ENCODE measurements at regions not wholly inside any gene's neighbourhood (a gene's known extent, or its start where the extent isn't known, plus 50 kb on each side); places are given as distances from the start of the nearest gene placed in this dataset.
A peak's percentile ranks its signal among the peaks of the same experiment; 100 is the strongest.
"Not testable (repeated sequence)": the region's sequence is repeated elsewhere in the genome, so short reads cannot be mapped to it uniquely, and the experiment has no call there.

DNA sequence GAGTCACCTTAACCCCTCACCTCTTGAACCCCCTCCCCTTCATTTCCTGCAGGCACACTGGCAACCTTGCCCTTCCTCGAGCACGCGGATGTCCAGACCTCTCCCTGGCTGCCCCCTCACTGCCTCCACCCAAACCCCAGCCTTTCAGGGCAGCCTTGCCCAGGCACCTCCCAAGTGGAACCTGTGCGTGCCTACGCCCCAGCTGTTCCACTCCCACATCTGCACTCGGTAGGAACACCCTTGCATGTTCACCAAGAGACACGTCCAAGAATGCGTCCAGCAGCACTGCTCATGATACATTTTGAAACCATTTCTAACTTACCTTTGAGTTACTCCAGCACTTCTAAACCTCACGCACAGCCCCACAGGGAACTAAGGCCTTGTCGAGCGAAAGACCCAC lies 93.8 kb upstream of the YWHAQ start:
- Mint-ChIP-seq H3K27ac (no peak overlapping the region), H3K9me3 (ENCODE audit: low read depth) (no peaks in the 10 kb centered on the region), H3K27me3 (no peaks in the 10 kb centered on the region), H3K4me3 (no peak overlapping the region), H3K36me3 (ENCODE audit: low read depth) (no peaks in the 10 kb centered on the region), H3K4me1 (no peaks in the 10 kb centered on the region)
- DNase-seq (no peak), ATAC-seq (no peak)
- ChIA-PET CTCF (no interaction called here), POLR2A (no interaction called here)
- intact Hi-C loops (cut with DNase I, micrococcal nuclease), result no loop called here

DNA sequence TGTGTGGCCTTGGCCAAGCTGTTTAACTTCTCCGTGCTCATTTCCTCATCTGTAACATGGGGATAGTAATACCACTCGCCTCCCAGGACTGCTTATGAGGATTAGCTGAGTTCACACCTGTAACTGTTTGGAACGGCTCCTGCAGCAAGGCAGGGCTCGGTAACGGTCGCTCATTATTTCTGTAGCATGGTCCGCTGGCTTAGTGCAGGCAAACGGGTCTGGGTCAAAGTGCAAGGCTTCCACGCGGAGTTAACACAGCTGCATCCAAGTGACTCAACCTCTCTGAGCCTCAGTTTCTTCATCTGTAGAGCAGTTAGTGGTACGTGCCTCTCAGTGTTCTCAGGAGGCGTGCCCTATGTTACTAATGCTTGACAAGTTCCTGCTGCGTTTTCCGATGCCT lies 94.3 kb upstream of the YWHAQ start:
- intact Hi-C loops (cut with DNase I, micrococcal nuclease), result no loop called here
- no peak overlapping the region for H3K27ac Mint-ChIP-seq
- DNase-seq (no peak), ATAC-seq (no peak)
- H3K36me3 Mint-ChIP-seq (ENCODE audit: low read depth), result no peaks in the 10 kb centered on the region
- H3K4me1 Mint-ChIP-seq, result no peaks in the 10 kb centered on the region
- no peak overlapping the region for H3K4me3 Mint-ChIP-seq
- no peaks in the 10 kb centered on the region for H3K27me3 Mint-ChIP-seq
- H3K9me3 Mint-ChIP-seq (ENCODE audit: low read depth), result no peaks in the 10 kb centered on the region
- ChIA-PET POLR2A (no interaction called here), CTCF (interaction anchor here (0.7 kb wide), 1 partner anchor 22 kb away, joined by 4 read pairs; no protein-coding TSS in a partner anchor)

DNA sequence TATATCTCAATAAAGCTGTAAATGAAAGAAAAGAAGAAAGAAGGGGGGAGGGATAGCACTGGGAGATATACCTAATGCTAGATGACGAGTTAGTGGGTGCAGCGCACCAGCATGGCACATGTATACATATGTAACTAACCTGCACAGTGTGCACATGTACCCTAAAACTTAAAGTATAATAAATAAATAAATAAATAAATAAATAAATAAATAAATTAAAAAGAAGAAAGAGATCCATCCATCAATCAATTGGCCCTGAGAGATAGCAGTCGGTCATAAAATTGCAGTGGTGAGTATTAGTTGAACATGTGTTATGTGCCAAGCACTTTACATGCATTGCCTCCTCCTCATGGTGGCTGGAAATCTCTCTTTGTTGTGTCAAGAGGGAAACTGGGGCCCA lies 95.2 kb upstream of the YWHAQ start:
- ATAC-seq; H3K4me1 Mint-ChIP-seq; H3K4me3 Mint-ChIP-seq; POLR2A ChIA-PET; H3K36me3 Mint-ChIP-seq (ENCODE audit: low read depth); H3K9me3 Mint-ChIP-seq (ENCODE audit: low read depth); H3K27me3 Mint-ChIP-seq; intact Hi-C loops (cut with DNase I, micrococcal nuclease); H3K27ac Mint-ChIP-seq; DNase-seq: not testable (repeated sequence)
- CTCF ChIA-PET, result interaction anchor here (0.7 kb wide), 1 partner anchor 23 kb away, joined by 4 read pairs; no protein-coding TSS in a partner anchor

DNA sequence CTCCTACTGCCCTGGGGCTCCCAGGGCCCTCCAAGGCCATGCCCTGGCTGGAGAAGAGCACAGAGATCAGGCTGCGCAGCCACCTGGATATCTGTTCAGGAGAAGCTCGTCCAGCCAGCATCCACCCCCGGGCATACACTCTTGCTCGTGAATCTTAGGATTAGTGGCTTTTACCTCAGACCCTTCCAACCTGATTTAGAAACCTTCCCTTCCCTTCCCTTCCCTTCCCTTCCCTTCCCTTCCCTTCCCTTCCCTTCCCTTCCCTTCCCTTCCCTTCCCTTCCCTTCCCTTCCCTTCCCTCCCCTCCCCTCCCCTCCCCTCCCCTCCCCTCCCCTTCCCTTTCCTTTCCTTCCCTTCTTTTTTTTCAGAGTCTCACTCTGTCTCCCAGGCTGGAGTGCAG lies 99.7 kb upstream of the YWHAQ start:
- H3K36me3 Mint-ChIP-seq (ENCODE audit: low read depth); ATAC-seq; H3K27ac Mint-ChIP-seq; intact Hi-C loops (cut with DNase I, micrococcal nuclease); H3K4me3 Mint-ChIP-seq; H3K27me3 Mint-ChIP-seq; DNase-seq; H3K4me1 Mint-ChIP-seq: not testable (repeated sequence)
- CTCF ChIA-PET, result interaction anchor here (0.7 kb wide), 1 partner anchor 19 kb away, joined by 3 read pairs; no protein-coding TSS in a partner anchor
- peaks cover 11% of the 10 kb centered on the region for H3K9me3 Mint-ChIP-seq (ENCODE audit: low read depth)
- POLR2A ChIA-PET, result interaction anchor here (0.6 kb wide), 1 partner anchor 18 kb away, joined by 5 read pairs; no protein-coding TSS in a partner anchor

DNA sequence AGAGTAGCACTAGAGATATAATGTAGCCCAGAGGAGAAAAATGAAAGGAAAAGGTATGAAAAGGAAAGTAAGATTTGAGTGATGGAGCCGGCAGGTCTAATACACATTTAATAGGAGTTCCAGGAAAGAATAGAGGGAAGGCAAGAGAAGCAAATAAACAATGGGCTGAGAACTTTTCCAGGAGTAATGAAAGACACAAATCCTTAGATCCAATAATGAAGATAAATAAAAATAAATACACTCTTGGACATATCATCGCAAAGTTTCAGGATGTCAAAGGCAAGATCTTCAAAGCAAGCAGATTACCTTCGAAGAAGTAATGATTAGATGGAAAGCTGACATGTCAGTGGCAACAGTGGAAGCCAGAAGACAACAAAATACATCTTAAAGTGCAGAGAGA lies 102.0 kb upstream of the YWHAQ start:
- H3K27ac Mint-ChIP-seq, result no peak overlapping the region
- ChIA-PET CTCF (no interaction called here), POLR2A (no interaction called here)
- H3K4me3 Mint-ChIP-seq, result no peak overlapping the region
- no peaks in the 10 kb centered on the region for H3K27me3 Mint-ChIP-seq
- intact Hi-C loops (cut with DNase I, micrococcal nuclease), result no loop called here
- H3K36me3 Mint-ChIP-seq (ENCODE audit: low read depth), result no peaks in the 10 kb centered on the region
- H3K4me1 Mint-ChIP-seq, result peaks cover 26% of the 10 kb centered on the region
- DNase-seq (no peak), ATAC-seq (no peak)
- H3K9me3 Mint-ChIP-seq (ENCODE audit: low read depth), result peaks cover 11% of the 10 kb centered on the region

DNA sequence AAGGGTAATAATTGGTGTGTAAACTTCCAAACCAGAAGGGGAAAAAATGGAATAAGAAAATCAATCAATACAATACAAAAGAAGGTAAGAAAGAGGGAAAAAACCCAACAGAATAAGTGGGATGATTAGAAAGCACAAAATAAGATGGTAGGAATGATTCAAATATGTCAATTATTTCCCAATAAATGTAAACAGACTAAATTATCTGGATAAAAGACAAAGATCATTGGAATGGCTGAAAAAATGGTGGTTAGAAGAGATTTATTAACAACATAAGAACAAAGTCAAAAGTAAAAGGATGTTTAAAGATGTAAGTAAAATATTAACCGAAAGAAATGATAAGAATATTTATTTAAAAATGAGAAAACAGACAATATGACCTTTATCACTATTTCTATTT lies 103.5 kb upstream of the YWHAQ start:
- CTCF ChIA-PET, result interaction anchor here (0.6 kb wide), 1 partner anchor 529 kb away, joined by 4 read pairs; no protein-coding TSS in a partner anchor
- Mint-ChIP-seq H3K27ac (no peak overlapping the region), H3K4me3 (no peak overlapping the region), H3K36me3 (ENCODE audit: low read depth) (no peaks in the 10 kb centered on the region), H3K4me1 (peaks cover 41% of the 10 kb centered on the region), H3K27me3 (no peaks in the 10 kb centered on the region), H3K9me3 (ENCODE audit: low read depth) (peaks cover 11% of the 10 kb centered on the region)
- DNase-seq (no peak), ATAC-seq (no peak)
- POLR2A ChIA-PET, result no interaction called here
- intact Hi-C loops (cut with DNase I, micrococcal nuclease), result no loop called here

DNA sequence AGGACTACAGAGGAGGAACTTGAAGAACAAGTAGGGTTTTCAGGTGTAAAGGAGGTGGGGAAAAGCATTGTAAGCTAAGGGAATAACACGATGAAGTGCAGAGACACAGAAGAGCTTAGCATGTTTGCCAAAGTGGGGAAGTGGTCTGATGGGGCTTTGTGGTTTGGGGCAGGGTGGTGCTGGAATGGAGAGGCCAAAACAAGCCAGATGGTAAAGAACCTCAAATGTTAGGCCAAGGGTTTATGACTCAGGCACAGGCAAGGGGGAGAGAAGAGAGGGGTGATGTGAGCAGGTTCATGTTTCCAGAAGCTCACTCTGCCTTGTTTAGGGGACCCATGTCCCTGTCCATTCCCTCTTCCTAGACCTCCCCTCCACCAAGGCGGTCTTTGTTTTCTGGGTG lies 104.5 kb upstream of the YWHAQ start:
- Mint-ChIP-seq H3K27me3 (no peaks in the 10 kb centered on the region), H3K4me3 (no peak overlapping the region), H3K36me3 (ENCODE audit: low read depth) (no peaks in the 10 kb centered on the region), H3K4me1 (peaks cover 48% of the 10 kb centered on the region), H3K27ac (peak overlapping the region; percentile 4), H3K9me3 (ENCODE audit: low read depth) (peaks cover 11% of the 10 kb centered on the region)
- POLR2A ChIA-PET, result interaction anchor here (0.7 kb wide), 1 partner anchor 8 kb away, joined by 3 read pairs; no protein-coding TSS in a partner anchor
- CTCF ChIA-PET, result interaction anchor here (1.0 kb wide), 1 partner anchor 19 kb away, joined by 3 read pairs; no protein-coding TSS in a partner anchor
- intact Hi-C loops (cut with DNase I, micrococcal nuclease), result no loop called here
- ATAC-seq, result no peak
- DNase-seq, result no peak

DNA sequence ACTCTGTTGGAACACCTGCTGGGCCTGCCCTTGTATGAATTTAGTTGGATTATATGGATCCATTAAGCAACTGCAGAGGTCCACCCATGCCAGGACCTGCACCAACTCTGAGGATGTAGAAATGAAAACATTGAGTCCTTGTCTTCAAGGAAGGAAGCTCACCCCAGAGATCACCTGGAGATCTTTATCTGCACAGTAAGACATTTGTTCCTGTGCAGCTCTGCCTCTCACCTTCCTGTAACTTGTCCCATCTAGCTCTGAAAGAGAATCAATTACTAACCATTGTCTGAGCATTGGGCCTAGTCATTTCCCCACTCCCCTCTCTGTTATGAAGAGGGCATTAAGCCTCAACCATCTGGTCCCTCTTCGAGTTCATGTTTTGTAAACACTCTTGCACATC lies 105.2 kb upstream of the YWHAQ start:
- Mint-ChIP-seq H3K27me3 (no peaks in the 10 kb centered on the region), H3K4me1 (peaks cover 53% of the 10 kb centered on the region), H3K9me3 (ENCODE audit: low read depth) (peaks cover 11% of the 10 kb centered on the region), H3K4me3 (no peak overlapping the region), H3K36me3 (ENCODE audit: low read depth) (no peaks in the 10 kb centered on the region), H3K27ac (peak overlapping the region; percentile 43)
- intact Hi-C loops (cut with DNase I, micrococcal nuclease), result no loop called here
- ATAC-seq, result no peak
- ChIA-PET CTCF (interaction anchor here (0.6 to 1.0 kb wide), 2 partner anchors 19 to 42 kb away, joined by 3 to 4 read pairs; no protein-coding TSS in a partner anchor), POLR2A (interaction anchor here (0.7 to 0.8 kb wide), 2 partner anchors 9 to 105 kb away, joined by 3 read pairs; partner anchors contain the start of gene YWHAQ)
- DNase-seq, result no peak

DNA sequence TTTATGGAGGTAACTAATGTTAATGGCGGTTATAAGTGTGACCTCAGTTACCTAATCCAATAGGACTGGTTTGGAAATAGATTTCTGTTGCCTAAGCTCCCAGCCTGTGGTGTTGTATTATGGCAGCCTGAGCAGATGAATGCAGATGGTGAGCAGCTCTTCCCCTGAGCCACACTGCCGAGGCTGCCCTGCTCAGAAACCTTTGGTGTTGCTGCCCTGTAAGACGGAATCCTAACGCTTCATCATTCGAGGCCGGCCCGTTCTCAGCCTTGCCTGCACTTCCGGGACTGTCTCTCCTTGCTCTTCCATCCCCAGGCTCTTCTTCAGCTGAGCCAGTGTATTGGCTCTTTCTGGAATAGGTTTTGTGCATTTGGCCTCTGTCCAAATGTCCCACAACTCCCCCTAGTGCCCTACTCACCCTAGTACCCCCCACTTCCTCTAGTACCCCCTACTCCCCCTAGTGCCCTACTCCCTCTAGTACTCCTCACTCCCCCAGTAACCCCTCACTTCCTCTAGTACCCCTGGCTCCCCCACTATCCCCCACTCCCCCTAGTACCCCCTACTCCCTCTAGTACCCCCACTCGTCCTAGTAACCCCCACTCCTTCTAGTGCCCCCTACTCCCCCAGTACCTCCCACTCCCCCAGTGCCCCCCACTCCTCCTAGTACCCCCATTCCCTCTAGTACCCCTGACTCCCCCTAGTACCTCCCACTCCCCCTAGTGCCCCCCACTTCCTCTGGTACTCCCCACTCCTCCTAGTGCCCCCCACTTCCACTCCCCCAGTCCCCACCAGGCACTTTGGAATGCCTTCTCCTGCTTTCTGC lies 106.0 kb upstream of the TAF1B start:
- ChIA-PET POLR2A (interaction anchor here (0.8 kb wide), 1 partner anchor 107 kb away, joined by 3 read pairs; the partner anchor contains the start of gene YWHAQ), CTCF (interaction anchor here (0.5 to 1.4 kb wide), 6 partner anchors 25 to 174 kb away, joined by 3 to 4 read pairs (median 3); no protein-coding TSS in a partner anchor)
- DNase-seq (peak; percentile 56), ATAC-seq (peak; percentile 34)
- intact Hi-C loops (cut with DNase I, micrococcal nuclease), result no loop called here
- H3K9me3 Mint-ChIP-seq (ENCODE audit: low read depth), result peaks cover 11% of the 10 kb centered on the region
- H3K27me3 Mint-ChIP-seq, result no peaks in the 10 kb centered on the region
- peaks cover 53% of the 10 kb centered on the region for H3K4me1 Mint-ChIP-seq
- peak overlapping the region; percentile 92 for H3K27ac Mint-ChIP-seq
- H3K36me3 Mint-ChIP-seq (ENCODE audit: low read depth), result no peaks in the 10 kb centered on the region
- H3K4me3 Mint-ChIP-seq, result no peak overlapping the region

DNA sequence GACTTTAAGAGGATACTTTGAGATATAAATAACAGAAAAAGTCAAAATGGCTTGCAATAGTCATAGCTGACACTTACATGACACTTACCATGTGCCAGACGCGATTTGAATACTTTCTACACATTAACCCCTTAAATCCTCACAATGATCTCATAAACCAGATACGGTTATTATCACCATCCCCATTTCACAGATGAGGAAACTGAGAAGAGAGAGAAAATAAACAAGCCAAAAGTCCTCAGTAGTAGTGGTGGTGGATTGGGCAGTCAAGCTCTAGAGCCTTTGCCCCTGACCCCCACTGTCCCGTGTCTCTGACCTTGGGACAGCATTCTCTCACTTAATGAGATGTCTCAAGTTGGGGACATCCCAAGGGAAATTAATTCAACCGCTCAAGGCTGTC lies 105.2 kb upstream of the TAF1B start:
- Mint-ChIP-seq H3K27ac (peak overlapping the region; percentile 92), H3K4me3 (no peak overlapping the region), H3K9me3 (ENCODE audit: low read depth) (peaks cover 11% of the 10 kb centered on the region), H3K36me3 (ENCODE audit: low read depth) (no peaks in the 10 kb centered on the region), H3K4me1 (peaks cover 53% of the 10 kb centered on the region), H3K27me3 (no peaks in the 10 kb centered on the region)
- DNase-seq (no peak), ATAC-seq (no peak)
- intact Hi-C loops (cut with DNase I, micrococcal nuclease), result loop anchor here (1.0 to 2.0 kb wide), 5 partner anchors 14 to 315 kb away; partner anchors contain the start of genes ADAM17 (in 1 of the 2), CPSF3 (in 1 of the 2) and ITGB1BP1 (in 1 of the 2)
- ChIA-PET CTCF (interaction anchor here (0.7 to 1.4 kb wide), 2 partner anchors 36 to 100 kb away, joined by 3 to 4 read pairs; no protein-coding TSS in a partner anchor), POLR2A (interaction anchor here (0.5 to 1.2 kb wide), 6 partner anchors 10 to 182 kb away, joined by 3 to 5 read pairs (median 4); no protein-coding TSS in a partner anchor)

DNA sequence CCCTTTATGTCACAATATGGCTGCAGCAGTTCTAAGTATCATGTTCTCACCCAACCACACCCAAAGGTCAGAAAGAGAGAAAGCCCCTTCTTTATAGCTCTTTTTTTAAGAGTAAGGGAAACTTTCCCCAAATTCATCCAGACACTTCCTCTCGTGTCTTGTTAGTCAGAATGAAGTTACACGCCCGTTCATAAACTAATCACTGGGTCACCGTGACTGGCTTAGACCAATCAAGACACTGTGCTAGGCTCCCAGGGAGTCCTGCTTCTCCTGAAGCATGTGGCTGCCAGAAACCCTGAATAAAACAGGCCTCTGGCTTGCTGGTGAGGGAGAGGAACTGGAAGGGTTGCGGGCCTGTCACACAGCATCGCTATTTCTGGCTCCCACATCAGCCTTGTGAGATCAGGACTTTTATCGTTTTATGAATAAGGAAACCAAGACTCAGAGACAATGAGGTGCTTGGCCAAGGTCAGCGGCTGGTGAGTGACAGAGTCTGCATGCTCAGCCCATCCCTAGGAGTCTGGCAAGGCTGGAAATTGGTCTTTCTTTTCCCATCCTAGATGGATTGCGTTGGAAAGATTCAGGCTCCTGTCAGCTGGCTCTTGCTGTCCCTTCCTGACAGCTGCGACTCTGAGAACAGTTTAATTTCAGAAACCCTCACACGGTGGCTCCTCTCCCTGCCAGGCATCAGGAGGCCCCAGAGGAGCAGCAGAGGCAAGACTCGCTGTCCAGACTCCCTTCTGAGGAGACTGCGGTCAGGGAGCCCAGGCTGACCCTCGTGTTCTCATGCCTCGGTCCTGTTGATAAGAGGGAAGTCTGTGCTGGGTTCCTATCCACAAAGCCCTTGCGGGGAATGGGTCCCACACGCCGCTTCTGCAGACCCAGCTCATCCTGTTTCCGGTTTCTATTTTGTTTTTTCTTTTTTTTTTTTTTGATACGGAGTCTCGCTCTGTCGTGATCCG lies 104.5 kb upstream of the TAF1B start:
- ChIA-PET CTCF (interaction anchor here (0.6 kb wide), 1 partner anchor 37 kb away, joined by 3 read pairs; no protein-coding TSS in a partner anchor), POLR2A (interaction anchor here (0.5 to 1.2 kb wide), 6 partner anchors 9 to 183 kb away, joined by 3 to 5 read pairs (median 4); no protein-coding TSS in a partner anchor)
- Mint-ChIP-seq H3K4me1 (peaks cover 53% of the 10 kb centered on the region), H3K36me3 (ENCODE audit: low read depth) (no peaks in the 10 kb centered on the region), H3K27ac (peak overlapping the region; percentile 92), H3K27me3 (no peaks in the 10 kb centered on the region), H3K4me3 (peak overlapping the region; percentile 65), H3K9me3 (ENCODE audit: low read depth) (peaks cover 11% of the 10 kb centered on the region)
- intact Hi-C loops (cut with DNase I, micrococcal nuclease), result loop anchor here (1.0 to 2.0 kb wide), 5 partner anchors 13 to 316 kb away; partner anchors contain the start of genes ADAM17 (in 1 of the 2), CPSF3 (in 1 of the 2) and ITGB1BP1 (in 1 of the 2)
- ATAC-seq, result peak; percentile 69
- peak; percentile 54 for DNase-seq
